Muscle layer of duodenum (tissue), 2 donors: ENCODE measurements at regions not wholly inside any gene's neighbourhood (a gene's known extent, or its start where the extent isn't known, plus 50 kb on each side); places are given as distances from the start of the nearest gene placed in this dataset.

Experiments
- H3K27ac ChIP-seq: one replicate; pipeline ENCODE4 v1.7.0; 2013; ENCODE audit warnings: mild to moderate bottlenecking, low read length
- H3K27me3 ChIP-seq: one replicate; pipeline ENCODE4 v1.7.0; 2013; ENCODE audit warnings: low read depth, mild to moderate bottlenecking, control low read depth, low read length
- H3K36me3 ChIP-seq, 2 donors: one replicate each; pipeline ENCODE4 v1.7.0; 2013; ENCODE audit warnings: low read length in 2 of 2, control low read depth in 1 of 2, mild to moderate bottlenecking in 1 of 2; ENCODE audit not compliant: insufficient read depth in 2 of 2, control insufficient read depth in 1 of 2
- H3K4me1 ChIP-seq, 2 donors: one replicate each; pipeline ENCODE4 v1.7.0; 2013; ENCODE audit warnings: low read length in 2 of 2, mild to moderate bottlenecking in 2 of 2, control low read depth in 1 of 2, moderate library complexity in 1 of 2; ENCODE audit not compliant: insufficient read depth in 2 of 2, control insufficient read depth in 1 of 2
- H3K4me3 ChIP-seq, 2 donors: one replicate each; pipeline ENCODE4 v1.7.0; 2013; ENCODE audit warnings: low read length in 2 of 2, low read depth in 1 of 2, mild to moderate bottlenecking in 1 of 2
- H3K9me3 ChIP-seq, 2 donors: one replicate each; pipeline ENCODE4 v1.7.0; 2013; ENCODE audit warnings: low read length in 2 of 2, control low read depth in 1 of 2, mild to moderate bottlenecking in 1 of 2; ENCODE audit not compliant: control insufficient read depth in 1 of 2
- donor health status: healthy.

GRCh38 chr3:80096909-80097308 lies 329.1 kb upstream of the ROBO1 start:
- Histone ChIP-seq H3K4me1 (no peaks in the 10 kb centered on the region), H3K9me3 (no peaks in the 10 kb centered on the region), H3K27ac (no peak overlapping the region), H3K4me3 (no peak overlapping the region), H3K27me3 (no peaks in the 10 kb centered on the region), H3K36me3 (no peaks in the 10 kb centered on the region)

GRCh38 chr3:80094589-80094988 lies 326.8 kb upstream of the ROBO1 start:
- Histone ChIP-seq H3K36me3 (no peaks in the 10 kb centered on the region), H3K27ac (no peak overlapping the region), H3K27me3 (no peaks in the 10 kb centered on the region), H3K4me3 (no peak overlapping the region), H3K4me1 (no peaks in the 10 kb centered on the region), H3K9me3 (no peaks in the 10 kb centered on the region)

DNA sequence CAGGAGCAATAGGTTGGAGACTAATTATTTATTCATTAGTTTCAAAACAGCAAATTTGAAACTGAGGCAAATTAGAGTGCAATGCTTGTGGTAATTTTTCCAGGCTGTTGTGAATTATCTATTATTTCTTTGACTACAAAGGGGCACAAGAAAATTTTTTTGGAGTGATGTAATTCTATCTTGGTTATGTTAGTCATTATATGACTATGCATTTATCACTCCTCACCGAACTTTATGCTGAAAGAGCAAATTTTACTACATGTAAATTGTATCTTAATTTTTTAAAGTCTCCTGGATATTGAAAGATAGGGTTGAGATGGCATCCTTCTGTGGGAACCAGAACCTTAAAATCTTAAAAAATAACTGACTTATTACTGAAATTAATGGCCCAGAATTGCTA lies 320.0 kb upstream of the ROBO1 start:
- Histone ChIP-seq H3K4me1 (no peaks in the 10 kb centered on the region), H3K4me3 (no peak overlapping the region), H3K27me3 (no peaks in the 10 kb centered on the region), H3K36me3 (no peaks in the 10 kb centered on the region), H3K9me3 (no peaks in the 10 kb centered on the region), H3K27ac (no peak overlapping the region)

GRCh38 chr3:80086426-80086825 lies 318.6 kb upstream of the ROBO1 start:
- no peaks in the 10 kb centered on the region for H3K9me3 ChIP-seq
- no peaks in the 10 kb centered on the region for H3K4me1 ChIP-seq
- H3K36me3 ChIP-seq, result no peaks in the 10 kb centered on the region
- H3K4me3 ChIP-seq, result no peak overlapping the region
- H3K27me3 ChIP-seq, result no peaks in the 10 kb centered on the region
- H3K27ac ChIP-seq, result no peak overlapping the region

DNA sequence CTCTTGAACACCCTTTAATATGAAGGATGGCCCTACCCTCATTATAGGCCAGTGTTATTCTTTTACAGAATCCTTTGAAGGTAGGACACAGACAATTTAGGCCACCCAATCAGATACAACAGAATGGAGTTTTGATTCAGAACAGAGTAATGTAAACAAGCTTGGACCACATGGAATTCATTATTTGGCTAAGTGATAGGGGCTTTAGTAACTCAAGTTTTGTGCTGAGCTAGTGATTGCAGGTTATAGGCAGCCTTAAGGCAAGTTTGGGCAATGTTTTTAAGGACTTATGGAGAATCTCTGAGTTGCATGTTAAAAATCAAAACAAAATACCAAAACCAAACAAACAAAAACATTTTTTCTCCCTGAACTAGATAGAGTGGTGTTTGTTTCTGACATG lies 312.1 kb upstream of the ROBO1 start:
- H3K36me3 ChIP-seq, result no peaks in the 10 kb centered on the region
- H3K27me3 ChIP-seq, result no peaks in the 10 kb centered on the region
- no peak overlapping the region for H3K4me3 ChIP-seq
- H3K9me3 ChIP-seq, result no peaks in the 10 kb centered on the region
- no peaks in the 10 kb centered on the region for H3K4me1 ChIP-seq
- no peak overlapping the region for H3K27ac ChIP-seq

- Histone ChIP-seq H3K36me3 (no peaks in the 10 kb centered on the region), H3K27ac (no peak overlapping the region), H3K4me1 (no peaks in the 10 kb centered on the region), H3K9me3 (no peaks in the 10 kb centered on the region), H3K27me3 (no peaks in the 10 kb centered on the region), H3K4me3 (no peak overlapping the region)
These were observed 300.7 kb upstream of the ROBO1 start for GRCh38 chr3:80068459-80068858.

DNA sequence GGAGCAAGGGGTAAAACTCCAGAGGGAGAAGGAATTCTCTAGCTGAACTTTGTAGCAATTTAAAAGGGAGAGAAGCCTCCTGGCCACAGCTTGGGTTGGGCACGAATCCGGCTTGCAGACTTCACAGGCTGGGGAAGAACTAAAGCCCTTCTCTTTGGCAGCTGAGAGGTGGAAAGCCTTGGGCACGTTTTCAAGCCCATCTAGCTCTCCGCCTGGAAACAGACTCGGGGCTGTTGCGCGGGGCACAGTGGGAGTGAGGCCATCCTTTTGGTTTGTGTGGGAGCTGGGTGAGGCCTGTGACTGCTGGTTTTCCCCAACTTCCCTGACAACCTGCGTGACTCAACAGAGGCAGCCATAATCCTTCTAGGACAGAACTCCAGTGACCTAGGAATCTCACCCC lies 295.7 kb upstream of the ROBO1 start:
- Histone ChIP-seq H3K27ac (no peak overlapping the region), H3K36me3 (no peaks in the 10 kb centered on the region), H3K9me3 (no peaks in the 10 kb centered on the region), H3K4me1 (no peaks in the 10 kb centered on the region), H3K4me3 (no peak overlapping the region), H3K27me3 (no peaks in the 10 kb centered on the region)

DNA sequence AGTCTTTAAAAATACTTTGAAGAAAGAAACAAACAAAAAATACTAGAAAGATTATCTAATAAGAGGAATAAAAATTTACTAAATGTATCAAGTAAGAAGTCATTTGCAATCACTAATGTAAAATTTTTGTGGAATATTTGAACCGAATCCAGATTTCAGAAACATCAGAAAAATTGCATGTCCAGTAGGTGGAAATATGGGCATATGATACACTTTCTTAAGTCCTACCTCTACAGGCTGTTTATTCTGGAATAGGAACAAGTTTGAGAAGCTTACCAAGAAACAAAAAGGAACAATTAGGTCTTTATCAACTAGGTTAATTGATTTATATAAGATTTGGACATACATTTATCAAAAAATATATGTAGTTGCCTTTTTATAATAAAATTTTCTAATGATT lies 292.9 kb upstream of the ROBO1 start:
- Histone ChIP-seq H3K4me1 (no peaks in the 10 kb centered on the region), H3K4me3 (no peak overlapping the region), H3K27ac (no peak overlapping the region)

DNA sequence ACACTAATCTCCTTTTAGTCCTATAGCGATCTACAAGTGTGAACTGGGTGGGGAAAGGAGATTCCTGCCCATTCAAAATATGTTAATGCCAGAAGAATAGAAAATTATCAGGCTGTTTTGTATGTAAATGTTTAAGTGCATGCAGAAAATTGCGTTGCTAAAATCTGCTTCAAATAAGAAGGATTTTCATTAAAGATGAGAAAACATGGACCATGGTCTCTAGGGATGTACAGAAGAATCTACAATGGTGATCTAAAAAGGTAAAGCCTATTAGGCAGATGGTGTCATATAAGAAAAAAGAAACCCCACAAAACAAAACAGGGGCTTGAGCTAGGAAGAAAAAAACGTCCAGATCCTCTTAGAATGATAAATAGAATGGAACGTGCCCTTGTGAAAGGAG lies 287.5 kb upstream of the ROBO1 start:
- no peaks in the 10 kb centered on the region for H3K9me3 ChIP-seq
- no peak overlapping the region for H3K27ac ChIP-seq
- H3K27me3 ChIP-seq, result no peaks in the 10 kb centered on the region

More for the DNA sequence above, 292.9 kb upstream of the ROBO1 start:
- no peaks in the 10 kb centered on the region for H3K9me3 ChIP-seq
- no peaks in the 10 kb centered on the region for H3K36me3 ChIP-seq
- H3K27me3 ChIP-seq, result no peaks in the 10 kb centered on the region

GRCh38 chr3:80052271-80052670 lies 284.5 kb upstream of the ROBO1 start:
- Histone ChIP-seq H3K9me3 (no peaks in the 10 kb centered on the region), H3K36me3 (no peaks in the 10 kb centered on the region), H3K4me3 (no peak overlapping the region), H3K27me3 (no peaks in the 10 kb centered on the region), H3K27ac (no peak overlapping the region), H3K4me1 (no peaks in the 10 kb centered on the region)

More for the DNA sequence above, 287.5 kb upstream of the ROBO1 start:
- H3K4me3 ChIP-seq, result no peak overlapping the region
- H3K4me1 ChIP-seq, result no peaks in the 10 kb centered on the region
- H3K36me3 ChIP-seq, result no peaks in the 10 kb centered on the region

DNA sequence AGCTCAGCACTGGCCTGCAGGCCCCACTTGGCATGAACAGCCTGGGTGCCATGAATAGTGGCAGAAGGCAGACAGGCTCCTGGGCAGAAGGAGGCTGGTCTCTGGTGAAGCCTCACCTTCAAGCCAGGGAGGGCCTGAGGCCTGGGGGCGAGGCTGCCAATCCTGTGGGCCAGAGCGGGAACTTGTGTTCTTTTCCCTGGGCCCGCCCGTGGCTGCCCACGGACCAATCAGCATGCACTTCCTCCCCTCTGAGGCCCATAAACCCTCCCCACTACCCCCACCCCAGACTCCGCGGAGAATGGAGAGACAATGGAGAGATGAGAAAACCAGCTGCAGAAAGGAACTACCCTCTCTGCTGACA lies 283.8 kb upstream of the ROBO1 start:
- Histone ChIP-seq H3K9me3 (no peaks in the 10 kb centered on the region), H3K4me1 (no peaks in the 10 kb centered on the region), H3K4me3 (no peak overlapping the region), H3K27ac (no peak overlapping the region), H3K36me3 (no peaks in the 10 kb centered on the region), H3K27me3 (no peaks in the 10 kb centered on the region)

DNA sequence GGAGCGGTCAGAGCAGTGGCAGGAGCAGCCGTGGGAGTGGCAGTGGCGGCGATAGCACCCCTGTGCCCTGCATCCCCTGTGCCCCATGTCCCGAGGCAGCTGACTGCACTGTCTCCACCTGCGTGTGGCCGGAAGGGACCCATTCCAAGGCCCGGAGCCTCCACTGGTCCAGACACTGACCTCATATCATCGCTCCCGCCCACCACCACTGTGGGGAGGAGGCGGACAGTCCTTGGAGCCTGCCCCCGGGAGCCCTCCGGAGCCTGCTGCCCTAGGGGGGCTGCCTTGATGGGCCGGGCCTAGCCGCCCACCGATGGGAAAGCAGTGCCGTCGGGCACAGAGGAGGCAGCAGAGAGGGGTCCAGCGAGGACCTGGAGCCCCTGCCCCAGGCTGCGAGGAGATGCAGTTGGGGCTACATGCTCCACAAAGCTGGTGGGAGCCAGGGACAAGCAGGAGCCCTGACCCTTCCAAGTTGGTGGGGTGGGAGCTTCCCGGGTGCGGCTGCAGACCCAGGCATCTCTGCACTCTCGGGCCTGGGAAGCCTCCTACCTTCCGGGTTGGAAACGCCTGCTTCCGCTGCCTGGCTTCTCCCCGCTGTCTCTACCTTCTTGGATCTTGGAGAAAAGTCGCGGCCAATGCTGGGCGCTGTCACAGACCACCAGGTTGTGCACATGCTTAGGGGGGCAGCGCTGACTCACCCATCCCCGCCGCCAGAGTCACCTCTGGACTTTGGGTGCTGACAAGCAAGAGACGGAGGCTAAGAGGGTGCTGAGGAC lies 283.2 kb upstream of the ROBO1 start:
- Histone ChIP-seq H3K4me3 (no peak overlapping the region), H3K4me1 (no peaks in the 10 kb centered on the region), H3K9me3 (no peaks in the 10 kb centered on the region), H3K36me3 (no peaks in the 10 kb centered on the region), H3K27me3 (no peaks in the 10 kb centered on the region), H3K27ac (no peak overlapping the region)
